GM12801 (cell line): ENCODE measurements at regions not wholly inside any gene's neighbourhood (a gene's known extent, or its start where the extent isn't known, plus 50 kb on each side); places are given as distances from the start of the nearest gene placed in this dataset.

ENCODE experiments used
- CTCF ChIP-seq: IDR thresholded peaks from one replicate; pipeline ENCODE4 v1.5.1; 2011; ENCODE audit warnings: control low read depth; ENCODE audit not compliant: insufficient read length; ENCODE audit errors: extremely low read depth

- no peak for TF ChIP-seq CTCF
Observed at GRCh38 chr3:182243625-182244024, 531.9 kb downstream of the SOX2 start.

- no peak for TF ChIP-seq CTCF
Observed at GRCh38 chr3:182244222-182244971, 532.7 kb downstream of the SOX2 start.

- no peak for TF ChIP-seq CTCF
Observed at GRCh38 chr3:182245059-182245458, 533.3 kb downstream of the SOX2 start.

- TF ChIP-seq CTCF = no peak
Observed at GRCh38 chr3:182246870-182247269, 535.1 kb downstream of the SOX2 start.

- TF ChIP-seq CTCF = no peak
Observed at GRCh38 chr3:182248349-182248880, 536.7 kb downstream of the SOX2 start.

GRCh38 chr3:182252802-182253201 lies 540.5 kb upstream of the ATP11B start:
- TF ChIP-seq CTCF = no peak

GRCh38 chr3:182255158-182255557 lies 538.1 kb upstream of the ATP11B start:
- TF ChIP-seq CTCF = no peak
